HepG2 (cell line): ENCODE measurements at regions not wholly inside any gene's neighbourhood (a gene's known extent, or its start where the extent isn't known, plus 50 kb on each side); places are given as distances from the start of the nearest gene placed in this dataset.

ENCODE experiments used
- ATAC-seq: fragments of 200-7000 bp; cut with Tn5 transposase; 3 replicates; pipeline ENCODE4 v1.9.1; 2020; ENCODE audit warnings: mild to moderate bottlenecking, moderate library complexity
- BruUV-seq: library from RNA; stranded (reverse); fragments of 400-500 nt; replicated peaks from 2 replicates; lab custom pipeline; 2021; lab: Mats Ljungman, UMichigan
- CTCF ChIA-PET: fragments of 300-600 bp; formaldehyde crosslinking; extraction: SDS; loops from one replicate; lab custom pipeline; 2021; ENCODE audit warnings: low total read pairs, inconsistent platforms, low intra/inter-chr PET ratio; lab: Yijun Ruan, JAX
- POLR2A ChIA-PET: fragments of 350-600 bp; sonication (Branson Sonifier 250); formaldehyde crosslinking; loops from one replicate; lab custom pipeline; 2020; ENCODE audit warnings: antibody characterized with exemption, inconsistent platforms; lab: Yijun Ruan, JAX
- DNase-seq: peaks from one replicate; pipeline ENCODE4 v3.0.0-alpha.2; 2015; ENCODE audit warnings: low spot score
- FAIRE-seq: peaks from 3 replicates; lab custom pipeline; 2011; peaks lifted over from hg19 to GRCh38; lab: Jason Lieb, UNC
- H2AFZ ChIP-seq: one replicate; pipeline ENCODE4 v1.6.1; 2011; ENCODE audit warnings: low read length, inconsistent platforms
- H3K27ac ChIP-seq: fragments of 300-600 bp; 3 replicates; pipeline ENCODE4 v1.8.0; 2011; ENCODE audit warnings: mixed run types, mild to moderate bottlenecking, mixed read lengths, low read length, inconsistent platforms; ENCODE audit not compliant: insufficient read depth; ENCODE audit errors: extremely low read length
- H3K27me3 ChIP-seq, 2 experiments: fragments of 200-600 bp in 1 of 2; 2 replicates in 1 of 2; 3 replicates in 1 of 2; pipeline versions ENCODE4 v1.6.0 to v1.8.0; 2011; ENCODE audit warnings: low read length in 2 of 2, mild to moderate bottlenecking in 2 of 2, moderate library complexity in 2 of 2, inconsistent platforms in 1 of 2; ENCODE audit not compliant: insufficient read depth in 2 of 2, control insufficient read depth in 1 of 2
- H3K36me3 ChIP-seq, 2 experiments: fragments of 200-600 bp in 1 of 2; replicated peaks in 1 of 2; 2 replicates in 1 of 2; 3 replicates in 1 of 2; pipeline versions ENCODE4 v1.5.1 to v1.8.0; 2011; ENCODE audit warnings: low read length in 2 of 2, inconsistent platforms in 1 of 2; ENCODE audit not compliant: insufficient read depth in 2 of 2, control insufficient read depth in 1 of 2
- H3K4me1 ChIP-seq: 2 replicates; pipeline ENCODE4 v1.5.1; 2012; ENCODE audit warnings: low read length, inconsistent platforms; ENCODE audit not compliant: insufficient read depth
- H3K4me2 ChIP-seq: 2 replicates; pipeline ENCODE4 v1.6.0; 2011; ENCODE audit warnings: low read depth, low read length, inconsistent platforms
- H3K4me3 ChIP-seq, 3 experiments: fragments of 200-600 bp in 1 of 3; sonication (generic), shearing (Covaris generic) in 1 of 3; replicated peaks in 1 of 3; 2 replicates each; pipeline ENCODE4 v1.5.1; 2011 to 2016; ENCODE audit warnings: low read length in 3 of 3, inconsistent platforms in 2 of 3, low read depth in 2 of 3, mild to moderate bottlenecking in 2 of 3, control low read depth in 1 of 3, mixed read lengths in 1 of 3; ENCODE audit not compliant: insufficient read depth in 1 of 3
- H3K79me2 ChIP-seq: one replicate; pipeline ENCODE4 v1.6.1; 2011; ENCODE audit warnings: low read length, inconsistent platforms; ENCODE audit not compliant: insufficient read depth
- H3K9ac ChIP-seq: 2 replicates; pipeline ENCODE4 v1.6.0; 2011; ENCODE audit warnings: mild to moderate bottlenecking, low read depth, low read length, inconsistent platforms; ENCODE audit not compliant: insufficient read depth
- H3K9me3 ChIP-seq: 2 replicates; pipeline ENCODE4 v1.5.1; 2012; ENCODE audit warnings: mild to moderate bottlenecking, low read length
- H4K20me1 ChIP-seq: 2 replicates; pipeline ENCODE4 v1.6.0; 2011; ENCODE audit warnings: inconsistent platforms, mild to moderate bottlenecking, low read length, moderate library complexity; ENCODE audit not compliant: insufficient read depth
- CENPX ChIP-seq: sonication (generic); formaldehyde crosslinking; IDR thresholded peaks from 2 replicates; pipeline ENCODE4 v1.9.0; 2021; ENCODE audit warnings: mild to moderate bottlenecking, missing genetic modification reagents, moderate library complexity
- EZH2 ChIP-seq: conservative IDR thresholded peaks from 2 replicates; pipeline ENCODE4 v1.6.1; 2012; ENCODE audit warnings: mild to moderate bottlenecking, low read depth, low read length, moderate library complexity
- HMG20A ChIP-seq: IDR thresholded peaks from 2 replicates; pipeline ENCODE4 v1.6.1; 2016; ENCODE audit warnings: borderline replicate concordance
- POLR2AphosphoS5 ChIP-seq: IDR thresholded peaks from 2 replicates; pipeline ENCODE4 v1.6.1; 2012; ENCODE audit warnings: low read depth, low read length
- TCF7L2 ChIP-seq: IDR thresholded peaks from 2 replicates; pipeline ENCODE4 v1.6.1; 2011; ENCODE audit warnings: mild to moderate bottlenecking, low read depth, low read length, moderate library complexity
- U2AF2 ChIP-seq: fragments of 200-400 bp; formaldehyde crosslinking; IDR thresholded peaks from 2 replicates; pipeline ENCODE4 v1.6.1; 2017; ENCODE audit warnings: low read depth, mild to moderate bottlenecking, low read length
- ZBED4 ChIP-seq: sonication (generic); formaldehyde crosslinking; IDR thresholded peaks from 2 replicates; pipeline ENCODE4 v1.4.0; 2020; ENCODE audit warnings: missing genetic modification reagents, borderline replicate concordance
- ZNF549 ChIP-seq: sonication (generic); formaldehyde crosslinking; IDR thresholded peaks from 2 replicates; pipeline ENCODE4 v1.5.0; 2020; ENCODE audit warnings: missing genetic modification reagents
- WGBS: methylation state at CpG from one replicate; pipeline ENCODE4 v1.1.6; 2017; ENCODE audit warnings: low lambda C conversion rate; 5-methylcytosine and 5-hydroxymethylcytosine counted together
- in situ Hi-C: cut with HindIII; loops from 2 replicates; pipeline ENCODE4 v1.10.0; 2017; ENCODE audit warnings: low pct_unique_long_range_greater_than_20kb; ENCODE audit not compliant: extremely low pct_ligation_motif_present
- intact Hi-C: fragments of 100-400 bp; cut with micrococcal nuclease; formaldehyde crosslinking; loops from one replicate; pipeline ENCODE4 v1.10.0; 2022; ENCODE audit not compliant: unreplicated experiment

GRCh38 chr15:66852064-66852905 lies 150.2 kb downstream of the SMAD6 start:
- H3K27me3 ChIP-seq: peaks cover 4 to 16% of the 10 kb centered on the region in 2 experiments; a peak in 4 of 5 replicates
- no peak overlapping the region for H3K9ac ChIP-seq
- no peaks in the 10 kb centered on the region for H3K79me2 ChIP-seq
- ChIA-PET POLR2A (interaction anchor here (0.9 to 1.5 kb wide), 2 partner anchors 73 to 271 kb away, joined by 3 read pairs; no protein-coding TSS in a partner anchor), CTCF (interaction anchor here (0.6 to 2.2 kb wide), 7 partner anchors 61 to 454 kb away, joined by 3 to 19 read pairs (median 9); no protein-coding TSS in a partner anchor)
- H3K4me2 ChIP-seq: peak overlapping the region; percentile 71
- H2AFZ ChIP-seq: no peak overlapping the region
- in situ Hi-C loops: no loop called here
- H4K20me1 ChIP-seq: no peaks in the 10 kb centered on the region
- H3K4me1 ChIP-seq: peaks cover 34% of the 10 kb centered on the region
- H3K36me3 ChIP-seq: no peaks in the 10 kb centered on the region
- DNase-seq (no peak), ATAC-seq (no peak), FAIRE-seq (no peak)
- no peak overlapping the region for H3K27ac ChIP-seq
- no peaks in the 10 kb centered on the region for H3K9me3 ChIP-seq
- WGBS: 74% methylated on average over 22 of the region's 25 CpGs
- no TSS peak for BruUV-seq
- H3K4me3 ChIP-seq: no peak overlapping the region
- intact Hi-C loops: loop anchor here (5.0 kb wide), 1 partner anchor 80 kb away; no protein-coding TSS in a partner anchor
- TF ChIP-seq ZBED4 (CRISPR knock-in tag) (no peak), POLR2AphosphoS5 (no peak), ZNF549 (CRISPR knock-in tag) (no peak), HMG20A (CRISPR knock-in tag) (no peak), EZH2 (no peak), CENPX (no peak), TCF7L2 (no peak), U2AF2 (no peak)
